ENCODE measurements at regions not wholly inside any gene's neighbourhood (a gene's known extent, or its start where the extent isn't known, plus 50 kb on each side); places are given as distances from the start of the nearest gene placed in this dataset.

GRCh38 chr19:27974082-27974513 lies 1238.9 kb downstream of the UQCRFS1 start:
- peak; percentile 89 for TF ChIP-seq CTCF (conservative IDR thresholded peaks at IDR 0.05)
- Histone ChIP-seq H2BK12ac (ENCODE audit: insufficient read length, low read depth, low read length) (no peak overlapping the region), H3K27me3 (ENCODE audit: insufficient read depth, low read length) (no peaks in the 10 kb centered on the region), H3K14ac (ENCODE audit: insufficient read depth, low read length) (no peak overlapping the region), H3K56ac (ENCODE audit: insufficient read length, low read depth, low read length) (no peak overlapping the region), H3K23me2 (ENCODE audit: insufficient read length, low read depth, low read length, poor library complexity, severe bottlenecking) (no peaks in the 10 kb centered on the region), H4K8ac (replicated peaks; ENCODE audit: insufficient read length, low read depth, low read length) (no peak overlapping the region), H3K9me3 (ENCODE audit: control insufficient read depth, low read depth, low read length) (no peaks in the 10 kb centered on the region), H3K79me2 (ENCODE audit: insufficient read depth, low read length) (no peaks in the 10 kb centered on the region), H3K4me1 (ENCODE audit: insufficient read depth, low read length) (no peaks in the 10 kb centered on the region), H3K9ac (ENCODE audit: extremely low read depth, insufficient read length, low read length) (no peak overlapping the region), H2BK15ac (ENCODE audit: low read depth, low read length) (no peak overlapping the region), H2BK20ac (ENCODE audit: low read depth, low read length, poor library complexity, severe bottlenecking) (no peak overlapping the region), H4K91ac (ENCODE audit: insufficient read length, low read depth, low read length) (no peak overlapping the region), H3K27ac (ENCODE audit: insufficient read length, low read depth, low read length) (no peak overlapping the region), H2BK120ac (ENCODE audit: low read depth, low read length, poor library complexity, severe bottlenecking) (no peak overlapping the region), H3K23ac (ENCODE audit: insufficient read length, low read depth, low read length) (no peak overlapping the region), H2AFZ (ENCODE audit: low read length) (no peak overlapping the region), H3K79me1 (ENCODE audit: insufficient read depth, low read depth, low read length, poor library complexity, severe bottlenecking) (no peaks in the 10 kb centered on the region), H4K5ac (ENCODE audit: insufficient read length, low read depth, low read length) (no peak overlapping the region), H3K4me2 (ENCODE audit: insufficient read depth, insufficient read length, low read length) (no peak overlapping the region), H3K18ac (ENCODE audit: insufficient read length, low read depth, low read length) (no peak overlapping the region), H2AK5ac (ENCODE audit: insufficient read length, low read length) (no peak overlapping the region), H2BK5ac (ENCODE audit: insufficient read length, low read length) (no peak overlapping the region), H3T11ph (ENCODE audit: low read length) (no peak overlapping the region), H3K4ac (ENCODE audit: low read depth, low read length) (no peak overlapping the region), H4K20me1 (ENCODE audit: control insufficient read depth, insufficient read depth, insufficient read length) (no peaks in the 10 kb centered on the region)
- Mint-ChIP-seq H3K4me1 (peaks cover 17 to 18% of the 10 kb centered on the region in 2 experiments), H3K27ac (peak overlapping the region in 1 of 3 experiments; percentile 61; a peak in 2 of 7 replicates), H3K36me3 (ENCODE audit: insufficient read depth in 1 of 3, low read depth in 3 of 3) (no peaks in the 10 kb centered on the region), H3K4me3 (no peak overlapping the region), H3K9me3 (no peaks in the 10 kb centered on the region), H3K27me3 (ENCODE audit: low read depth) (no peaks in the 10 kb centered on the region; the same call in 1 of the 2 replicates)
- DNase-seq: peak; percentile 44
- no CpG with 5 or more reads among the region's 2 CpGs for WGBS (ENCODE audit: extremely low coverage, insufficient read length, low lambda C conversion rate)
